GM19328 (cell line): ENCODE measurements at regions not wholly inside any gene's neighbourhood (a gene's known extent, or its start where the extent isn't known, plus 50 kb on each side); places are given as distances from the start of the nearest gene placed in this dataset.
"Not testable (repeated sequence)": the region's sequence is repeated elsewhere in the genome, so short reads cannot be mapped to it uniquely, and the experiment has no call there.

ENCODE experiments used
- ATAC-seq: cut with Tn5 transposase; IDR thresholded peaks from one replicate; pipeline ENCODE4 v1.9.1; 2021; ENCODE audit warnings: mild to moderate bottlenecking, moderate library complexity; ENCODE audit not compliant: unreplicated experiment

DNA sequence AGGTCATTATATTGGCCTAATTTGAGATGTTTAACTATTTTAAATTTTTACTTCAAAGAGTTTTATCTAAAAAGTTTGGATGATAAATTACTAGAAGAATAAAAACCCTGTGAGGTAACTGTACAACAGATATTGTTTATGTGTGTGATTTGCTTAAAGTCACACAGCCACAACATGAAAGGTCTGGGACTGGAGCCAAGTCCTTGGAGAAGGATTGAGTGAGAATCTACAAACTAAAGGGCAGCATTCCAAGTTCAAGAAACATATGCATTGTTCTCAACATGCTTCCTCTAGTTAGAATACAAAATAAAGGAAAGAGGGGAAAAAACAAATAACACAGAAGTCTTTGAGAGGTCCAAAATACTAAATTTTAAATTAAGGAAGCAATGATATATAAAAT, 131.5 kb upstream of the MON1B start:
- ATAC-seq: no peak

DNA sequence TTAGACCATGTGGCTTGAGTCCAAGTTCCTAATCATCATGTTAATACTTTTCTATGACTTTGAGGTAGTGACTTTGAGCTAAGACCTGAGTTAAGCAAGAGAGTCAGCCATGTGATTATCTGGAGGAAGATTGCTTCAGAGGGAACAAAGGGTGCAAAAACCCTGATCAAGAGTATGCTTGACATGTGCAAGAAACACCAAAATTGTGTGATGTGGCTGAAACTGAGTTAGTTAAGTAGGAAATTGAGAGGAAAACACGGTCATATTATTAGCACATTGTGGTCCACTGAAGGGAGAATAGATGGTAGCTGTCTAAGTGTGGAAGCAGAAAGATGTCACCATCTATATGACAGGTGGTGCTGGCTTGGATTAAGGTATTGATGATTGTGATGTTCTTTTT, 130.4 kb upstream of the MON1B start:
- ATAC-seq: no peak

DNA sequence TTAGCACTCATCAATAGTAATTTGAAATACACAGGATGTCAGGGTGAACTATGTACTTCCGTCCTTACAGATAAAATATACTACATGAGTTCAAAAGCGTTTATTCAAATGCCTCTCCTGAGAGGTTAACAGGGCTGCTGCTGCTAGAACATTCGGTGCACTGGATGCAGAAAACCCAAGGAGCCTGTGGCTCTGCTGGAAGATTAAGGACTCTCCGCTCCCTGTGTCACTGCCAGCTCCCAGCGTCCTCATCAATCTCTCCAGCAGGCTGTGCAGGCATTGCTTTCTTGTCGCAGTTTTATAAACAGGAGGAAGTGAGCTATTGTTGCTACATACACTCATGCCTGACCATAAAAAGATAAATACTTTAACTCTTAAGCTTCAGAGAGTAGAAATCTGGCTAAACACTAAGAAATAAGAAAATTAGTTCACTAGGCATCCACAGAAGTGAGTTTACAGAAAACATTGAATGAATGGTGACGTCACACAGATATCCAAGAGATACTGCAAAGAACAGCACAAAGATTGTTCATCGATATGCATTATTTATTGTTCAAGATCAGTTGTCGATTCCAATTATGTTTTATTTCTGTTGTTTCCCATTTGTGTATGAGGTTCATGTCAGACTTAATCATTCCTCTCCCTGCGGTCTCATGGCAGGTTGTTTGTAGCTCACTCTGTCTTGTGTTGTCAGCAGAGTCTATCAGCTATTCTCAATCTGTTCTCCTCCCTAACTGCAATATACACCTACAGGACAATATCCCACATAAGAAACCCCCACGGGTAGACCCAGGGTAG, 127.9 kb upstream of the MON1B start:
- ATAC-seq: no peak

DNA sequence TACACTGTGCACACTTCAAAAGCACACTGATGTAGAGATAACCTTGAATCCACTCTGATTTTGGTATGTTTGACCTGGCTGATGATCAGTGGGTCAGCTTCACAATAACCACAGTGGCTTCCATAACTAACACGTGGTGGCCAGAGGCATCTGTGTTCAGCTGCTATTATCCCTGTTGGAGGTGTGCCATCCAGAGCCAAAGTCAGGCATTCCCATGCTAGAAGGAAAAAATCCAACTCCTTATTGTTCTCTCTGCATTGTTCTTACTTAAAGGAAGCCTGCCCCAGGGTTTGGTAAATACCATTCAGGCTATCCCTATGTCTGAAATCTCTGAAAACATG, 127.3 kb upstream of the MON1B start:
- ATAC-seq: no peak

- ATAC-seq: no peak
These were observed 127.0 kb upstream of the MON1B start for GRCh38 chr16:77064037-77064436.

GRCh38 chr16:77066896-77067496, 124.0 kb upstream of the MON1B start:
- no peak for ATAC-seq

DNA sequence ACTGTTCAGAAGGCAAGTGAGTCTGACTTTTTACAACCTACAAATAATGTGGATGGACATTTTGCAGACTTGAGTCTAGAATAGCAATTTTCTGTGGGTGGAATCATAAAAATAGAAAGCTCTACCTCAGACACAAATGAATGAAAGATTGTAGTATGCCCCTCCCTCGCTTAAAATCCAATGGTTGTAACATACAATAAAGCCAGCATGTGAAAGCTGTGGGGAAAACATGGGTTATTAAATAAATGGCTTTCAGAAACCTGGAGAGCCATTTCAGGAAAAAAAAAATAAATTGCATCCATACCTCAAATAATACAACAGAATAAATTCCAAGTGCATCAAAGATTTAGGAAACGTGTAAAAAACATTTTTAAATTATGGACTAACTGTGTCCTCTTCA, 123.1 kb upstream of the MON1B start:
- ATAC-seq: no peak

GRCh38 chr16:77068402-77068801, 122.6 kb upstream of the MON1B start:
- ATAC-seq: no peak

- no peak for ATAC-seq
These were observed 121.1 kb upstream of the MON1B start for GRCh38 chr16:77069929-77070328.

DNA sequence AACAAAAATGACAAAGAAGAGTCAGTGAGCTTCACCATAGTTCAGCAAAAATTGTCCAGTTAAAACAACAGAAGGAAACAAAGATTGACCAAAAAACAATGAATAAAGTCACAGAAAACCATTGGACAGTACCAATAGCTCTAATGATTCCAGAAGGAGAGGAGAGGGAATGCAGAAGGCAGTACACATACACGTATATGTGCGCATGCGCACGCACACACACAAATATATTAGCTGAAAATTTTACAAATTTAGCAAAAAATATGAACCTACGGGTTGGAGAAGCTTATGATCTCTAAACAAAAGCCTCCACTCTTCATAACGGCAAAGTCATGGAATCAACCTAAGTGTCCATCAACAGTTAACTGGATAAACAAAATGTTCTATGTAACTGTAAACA, 120.3 kb upstream of the MON1B start:
- no peak for ATAC-seq

GRCh38 chr16:77076839-77077238, 114.2 kb upstream of the MON1B start:
- ATAC-seq: no peak

GRCh38 chr16:77077256-77077922, 113.6 kb upstream of the MON1B start:
- no peak for ATAC-seq

- no peak for ATAC-seq
These were observed 105.0 kb upstream of the MON1B start for GRCh38 chr16:77085981-77086380.

GRCh38 chr16:77090062-77090461, 100.9 kb upstream of the MON1B start:
- no peak for ATAC-seq

- ATAC-seq: no peak
These were observed 97.7 kb upstream of the MON1B start for GRCh38 chr16:77093309-77093708.

DNA sequence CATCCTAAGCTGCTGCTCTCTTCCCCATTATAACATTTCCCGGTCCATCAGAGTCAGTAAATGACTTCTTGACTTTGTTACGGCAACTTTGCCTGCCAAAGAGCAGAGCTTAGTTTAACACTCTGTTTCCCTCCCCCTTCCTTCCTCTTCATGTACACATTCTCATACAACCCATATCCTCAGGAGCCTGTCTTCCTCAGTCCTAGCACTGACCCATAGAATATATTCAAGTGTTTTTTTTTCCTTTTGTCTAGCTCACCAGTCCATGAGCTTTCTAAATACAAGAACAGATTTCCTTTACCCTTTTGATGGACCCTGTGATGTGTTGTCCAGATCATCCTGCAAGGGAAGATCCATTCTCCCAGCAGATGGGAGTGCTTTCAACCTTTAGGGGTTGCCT, 97.0 kb upstream of the MON1B start:
- ATAC-seq: no peak

DNA sequence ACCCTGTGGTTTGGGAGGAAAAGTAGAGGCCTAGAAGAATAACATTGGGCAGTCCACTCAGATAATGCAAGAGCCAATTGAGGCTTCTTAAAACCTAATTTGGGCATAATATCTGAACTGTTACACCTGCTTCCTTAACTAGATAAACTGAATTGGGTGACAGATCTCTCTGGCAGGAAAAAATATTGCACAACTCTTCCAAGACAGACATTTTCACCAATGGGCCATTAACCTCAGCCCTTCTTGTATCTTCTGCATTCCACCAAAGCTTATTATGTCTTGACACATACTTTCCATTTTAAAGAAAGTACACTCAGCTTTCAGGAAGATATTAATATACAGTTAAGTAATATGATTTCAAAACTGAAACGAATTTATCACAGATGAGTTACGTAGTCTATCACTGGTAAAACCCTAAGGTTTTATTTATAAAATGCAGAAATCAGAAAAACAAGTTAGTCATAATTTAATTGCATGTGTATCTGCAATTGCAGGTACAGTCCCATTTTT, 79.9 kb upstream of the MON1B start:
- no peak for ATAC-seq

GRCh38 chr16:77112746-77113145, 78.2 kb upstream of the MON1B start:
- no peak for ATAC-seq

- ATAC-seq: no peak
These were observed 77.2 kb upstream of the MON1B start for GRCh38 chr16:77113835-77114234.

DNA sequence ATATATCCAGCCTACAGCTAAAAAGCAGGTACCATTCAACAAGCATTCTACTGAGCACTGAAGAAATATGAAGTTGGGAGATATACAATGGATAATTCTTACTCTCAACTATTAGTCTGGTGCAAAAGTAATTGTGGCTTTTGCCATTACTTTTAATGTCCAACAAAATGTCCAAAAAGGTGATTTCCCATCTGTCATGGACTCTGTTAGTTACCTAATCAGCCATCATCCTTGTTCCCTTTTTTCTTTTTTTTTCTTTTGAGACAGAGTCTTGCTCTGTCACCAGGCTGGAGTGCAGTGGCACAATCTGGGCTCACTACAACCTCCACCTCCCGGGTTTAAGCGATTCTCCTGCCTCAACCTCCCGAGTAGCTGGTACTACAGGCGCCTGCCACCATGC, 76.6 kb upstream of the MON1B start:
- not testable (repeated sequence) for ATAC-seq

GRCh38 chr16:77116856-77117255, 74.1 kb upstream of the MON1B start:
- ATAC-seq: no peak

- no peak for ATAC-seq
These were observed 73.3 kb upstream of the MON1B start for GRCh38 chr16:77117707-77118106.
